NOMO-1 (cell line): ENCODE measurements at regions not wholly inside any gene's neighbourhood (a gene's known extent, or its start where the extent isn't known, plus 50 kb on each side); places are given as distances from the start of the nearest gene placed in this dataset.

Experiments
- DNase-seq, 2 experiments: peaks; one replicate each; lab custom pipeline; 2025; ENCODE audit not compliant: unreplicated experiment in 2 of 2; lab: John Stamatoyannopoulos, UW

GRCh38 chr12:34526946-34527345, 504.6 kb downstream of the ALG10 start:
- no peak for DNase-seq

GRCh38 chr12:34547276-34547675, 525.0 kb downstream of the ALG10 start:
- DNase-seq = no peak

GRCh38 chr12:34591966-34592365, 569.7 kb downstream of the ALG10 start:
- no peak for DNase-seq

GRCh38 chr12:34595749-34596733, 573.7 kb downstream of the ALG10 start:
- DNase-seq = no peak

GRCh38 chr12:34597548-34598351, 575.5 kb downstream of the ALG10 start:
- no peak for DNase-seq

- DNase-seq = no peak
These were observed 576.1 kb downstream of the ALG10 start for GRCh38 chr12:34598352-34598827.

- DNase-seq = no peak
These were observed 576.7 kb downstream of the ALG10 start for GRCh38 chr12:34598851-34599529.

GRCh38 chr12:34599530-34600513, 577.5 kb downstream of the ALG10 start:
- no peak for DNase-seq

GRCh38 chr12:34600592-34601462, 578.5 kb downstream of the ALG10 start:
- DNase-seq = no peak

GRCh38 chr12:34601689-34602088, 579.4 kb downstream of the ALG10 start:
- no peak for DNase-seq

- no peak for DNase-seq
These were observed 580.1 kb downstream of the ALG10 start for GRCh38 chr12:34602213-34602940.

GRCh38 chr12:34603382-34604035, 581.2 kb downstream of the ALG10 start:
- DNase-seq = no peak

GRCh38 chr12:34604227-34604626, 581.9 kb downstream of the ALG10 start:
- no peak for DNase-seq

- DNase-seq = no peak
These were observed 582.6 kb downstream of the ALG10 start for GRCh38 chr12:34604631-34605509.

- DNase-seq = no peak
These were observed 583.2 kb downstream of the ALG10 start for GRCh38 chr12:34605510-34605887.

- no peak for DNase-seq
These were observed 583.9 kb downstream of the ALG10 start for GRCh38 chr12:34605955-34606748.
